ENCODE measurements at regions not wholly inside any gene's neighbourhood (a gene's known extent, or its start where the extent isn't known, plus 50 kb on each side); places are given as distances from the start of the nearest gene placed in this dataset.

- TF ChIP-seq TAF1 (IDR thresholded peaks at IDR 0.05; ENCODE audit: borderline replicate concordance, insufficient read depth, low read length) = no peak
- TF ChIP-seq SIN3A (IDR thresholded peaks at IDR 0.05; ENCODE audit: borderline replicate concordance, insufficient read depth, low read length) = 0 out of 2 replicates have a peak, but pooled peaks have one; percentile 7
These were observed 69.7 kb upstream of the EGR2 start for GRCh38 chr10:62885684-62886461.

- TF ChIP-seq POLR2AphosphoS5 (IDR thresholded peaks at IDR 0.05; ENCODE audit: low read depth, low read length) = no peak
- TF ChIP-seq TAF1 (IDR thresholded peaks at IDR 0.05; ENCODE audit: borderline replicate concordance, insufficient read depth, low read length) = no peak
- TF ChIP-seq SIN3A (IDR thresholded peaks at IDR 0.05; ENCODE audit: borderline replicate concordance, insufficient read depth, low read length) = no peak
- TF ChIP-seq, protein P1, sequence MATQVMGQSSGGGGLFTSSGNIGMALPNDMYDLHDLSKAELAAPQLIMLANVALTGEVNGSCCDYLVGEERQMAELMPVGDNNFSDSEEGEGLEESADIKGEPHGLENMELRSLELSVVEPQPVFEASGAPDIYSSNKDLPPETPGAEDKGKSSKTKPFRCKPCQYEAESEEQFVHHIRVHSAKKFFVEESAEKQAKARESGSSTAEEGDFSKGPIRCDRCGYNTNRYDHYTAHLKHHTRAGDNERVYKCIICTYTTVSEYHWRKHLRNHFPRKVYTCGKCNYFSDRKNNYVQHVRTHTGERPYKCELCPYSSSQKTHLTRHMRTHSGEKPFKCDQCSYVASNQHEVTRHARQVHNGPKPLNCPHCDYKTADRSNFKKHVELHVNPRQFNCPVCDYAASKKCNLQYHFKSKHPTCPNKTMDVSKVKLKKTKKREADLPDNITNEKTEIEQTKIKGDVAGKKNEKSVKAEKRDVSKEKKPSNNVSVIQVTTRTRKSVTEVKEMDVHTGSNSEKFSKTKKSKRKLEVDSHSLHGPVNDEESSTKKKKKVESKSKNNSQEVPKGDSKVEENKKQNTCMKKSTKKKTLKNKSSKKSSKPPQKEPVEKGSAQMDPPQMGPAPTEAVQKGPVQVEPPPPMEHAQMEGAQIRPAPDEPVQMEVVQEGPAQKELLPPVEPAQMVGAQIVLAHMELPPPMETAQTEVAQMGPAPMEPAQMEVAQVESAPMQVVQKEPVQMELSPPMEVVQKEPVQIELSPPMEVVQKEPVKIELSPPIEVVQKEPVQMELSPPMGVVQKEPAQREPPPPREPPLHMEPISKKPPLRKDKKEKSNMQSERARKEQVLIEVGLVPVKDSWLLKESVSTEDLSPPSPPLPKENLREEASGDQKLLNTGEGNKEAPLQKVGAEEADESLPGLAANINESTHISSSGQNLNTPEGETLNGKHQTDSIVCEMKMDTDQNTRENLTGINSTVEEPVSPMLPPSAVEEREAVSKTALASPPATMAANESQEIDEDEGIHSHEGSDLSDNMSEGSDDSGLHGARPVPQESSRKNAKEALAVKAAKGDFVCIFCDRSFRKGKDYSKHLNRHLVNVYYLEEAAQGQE (IDR thresholded peaks at IDR 0.05; ENCODE audit: insufficient read depth in 1 of 2, low read depth in 2 of 2, low read length in 2 of 2) = no peak
- no peak for TF ChIP-seq FOXP2 (optimal IDR thresholded peaks at IDR 0.05; ENCODE audit: borderline replicate concordance, extremely low read depth, extremely low read length, insufficient read depth)
These were observed 64.0 kb upstream of the EGR2 start for GRCh38 chr10:62880162-62880561.

DNA sequence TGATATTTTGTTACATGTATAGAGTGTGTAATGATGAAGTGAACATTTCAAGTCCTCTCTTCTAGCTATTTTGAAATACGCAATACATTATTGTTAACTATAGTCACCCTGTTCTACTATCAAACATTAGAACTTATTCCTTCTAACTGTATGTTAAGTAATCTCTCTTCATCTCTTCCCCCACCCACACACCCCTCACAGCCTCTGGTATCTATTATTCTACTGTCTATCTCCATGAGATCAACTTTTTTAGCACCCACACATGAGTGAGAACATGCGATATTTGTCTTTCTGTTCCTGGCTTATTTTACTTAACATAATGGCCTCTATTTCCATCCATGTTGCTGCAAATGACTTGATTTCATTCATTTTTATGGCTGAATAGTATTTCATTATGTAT lies 57.7 kb upstream of the EGR2 start:
- TF ChIP-seq POLR2AphosphoS5 (IDR thresholded peaks at IDR 0.05; ENCODE audit: low read depth, low read length) = no peak
- TF ChIP-seq SIN3A (IDR thresholded peaks at IDR 0.05; ENCODE audit: borderline replicate concordance, insufficient read depth, low read length) = no peak
- TF ChIP-seq FOXP2 (optimal IDR thresholded peaks at IDR 0.05; ENCODE audit: borderline replicate concordance, extremely low read depth, extremely low read length, insufficient read depth) = no peak
- no peak for TF ChIP-seq TAF1 (IDR thresholded peaks at IDR 0.05; ENCODE audit: borderline replicate concordance, insufficient read depth, low read length)
- TF ChIP-seq, protein P1 (IDR thresholded peaks at IDR 0.05; ENCODE audit: insufficient read depth in 1 of 2, low read depth in 2 of 2, low read length in 2 of 2) = no peak

- TF ChIP-seq, protein P1 (IDR thresholded peaks at IDR 0.05; ENCODE audit: insufficient read depth in 1 of 2, low read depth in 2 of 2, low read length in 2 of 2) = no peak
- no peak for TF ChIP-seq SIN3A (IDR thresholded peaks at IDR 0.05; ENCODE audit: borderline replicate concordance, insufficient read depth, low read length)
- no peak for TF ChIP-seq FOXP2 (optimal IDR thresholded peaks at IDR 0.05; ENCODE audit: borderline replicate concordance, extremely low read depth, extremely low read length, insufficient read depth)
- TF ChIP-seq POLR2AphosphoS5 (IDR thresholded peaks at IDR 0.05; ENCODE audit: low read depth, low read length) = no peak
- TF ChIP-seq TAF1 (IDR thresholded peaks at IDR 0.05; ENCODE audit: borderline replicate concordance, insufficient read depth, low read length) = no peak
These were observed 54.7 kb upstream of the EGR2 start for GRCh38 chr10:62870866-62871265.

- no peak for TF ChIP-seq SIN3A (IDR thresholded peaks at IDR 0.05; ENCODE audit: borderline replicate concordance, insufficient read depth, low read length)
- TF ChIP-seq TAF1 (IDR thresholded peaks at IDR 0.05; ENCODE audit: borderline replicate concordance, insufficient read depth, low read length) = no peak
- TF ChIP-seq FOXP2 (optimal IDR thresholded peaks at IDR 0.05; ENCODE audit: borderline replicate concordance, extremely low read depth, extremely low read length, insufficient read depth) = no peak
- no peak for TF ChIP-seq POLR2AphosphoS5 (IDR thresholded peaks at IDR 0.05; ENCODE audit: low read depth, low read length)
- TF ChIP-seq, protein P1 (IDR thresholded peaks at IDR 0.05; ENCODE audit: insufficient read depth in 1 of 2, low read depth in 2 of 2, low read length in 2 of 2) = no peak
These were observed 53.8 kb upstream of the EGR2 start for GRCh38 chr10:62869958-62870357.

Measured in PFSK-1 (cell line).